HCT116 (cell line): ENCODE measurements at regions not wholly inside any gene's neighbourhood (a gene's known extent, or its start where the extent isn't known, plus 50 kb on each side); places are given as distances from the start of the nearest gene placed in this dataset.
"Not testable (repeated sequence)": the region's sequence is repeated elsewhere in the genome, so short reads cannot be mapped to it uniquely, and the experiment has no call there.

Experiments used
- ATAC-seq: fragments of 200-7000 bp; cut with Tn5 transposase; 2 replicates; pipeline ENCODE4 v1.9.1; 2020; ENCODE audit warnings: mild to moderate bottlenecking, moderate library complexity
- BruUV-seq: library from RNA; stranded (reverse); fragments of 400-500 nt; replicated peaks from 2 replicates; lab custom pipeline; 2021; lab: Mats Ljungman, UMichigan
- CTCF ChIA-PET: fragments of 300-600 bp; sonication (Branson Sonifier 250); formaldehyde crosslinking; loops from one replicate; lab custom pipeline; 2021; ENCODE audit warnings: antibody characterized with exemption; lab: Charles Lee
- POLR2A ChIA-PET: fragments of 300-600, 350-600 bp; sonication (Branson Sonifier 250); formaldehyde crosslinking; loops from one replicate; lab custom pipeline; 2021; ENCODE audit warnings: antibody characterized with exemption; lab: Charles Lee
- RAD21 ChIA-PET, 2 experiments: fragments of 300-600 bp; sonication (Branson Sonifier 250); formaldehyde crosslinking; loops; one replicate each; lab custom pipeline; 2023; ENCODE audit warnings: low total read pairs in 2 of 2; ENCODE audit not compliant: uncharacterized antibody in 2 of 2, unreplicated experiment in 2 of 2, low non-redundant PET in 1 of 2; lab: Charles Lee
- DNase-seq: peaks from one replicate; pipeline ENCODE4 v3.0.0-alpha.2; 2010; ENCODE audit warnings: low read depth, low spot score
- H2AFZ ChIP-seq: fragments of 200-600 bp; shearing (Covaris generic), sonication (generic); 2 replicates; pipeline ENCODE4 v1.6.1; 2017; ENCODE audit warnings: low read depth, mixed run types, mixed read lengths, antibody characterized with exemption, low read length; ENCODE audit not compliant: poor library complexity, severe bottlenecking
- H3K27ac ChIP-seq: 2 replicates; pipeline ENCODE4 v1.5.1; 2012; ENCODE audit warnings: low read depth, low read length
- H3K27me3 ChIP-seq: fragments of 200-600 bp; sonication (generic); 2 replicates; pipeline ENCODE4 v1.6.1; 2016; ENCODE audit warnings: mixed run types, low read length, mixed read lengths; ENCODE audit not compliant: insufficient read depth
- H3K36me3 ChIP-seq, 2 experiments: fragments of 200-500 bp in 1 of 2; fragments of 200-600 bp in 1 of 2; sonication (Bioruptor generic) in 1 of 2; sonication (generic) in 1 of 2; 2 replicates each; pipeline versions ENCODE4 v1.5.1 to v1.6.1; 2014 to 2016; ENCODE audit warnings: low read length in 2 of 2, inconsistent platforms in 1 of 2, mixed read lengths in 1 of 2, mixed run types in 1 of 2; ENCODE audit not compliant: insufficient read depth in 2 of 2, control insufficient read depth in 1 of 2
- H3K4me1 ChIP-seq, 2 experiments: fragments of 200-600 bp in 1 of 2; sonication (generic) in 1 of 2; 2 replicates each; pipeline versions ENCODE4 v1.5.1 to v1.6.1; 2012 to 2017; ENCODE audit warnings: low read length in 2 of 2, inconsistent platforms in 1 of 2, mild to moderate bottlenecking in 1 of 2, mixed read lengths in 1 of 2, mixed run types in 1 of 2, moderate library complexity in 1 of 2; ENCODE audit not compliant: insufficient read depth in 2 of 2, control insufficient read depth in 1 of 2
- H3K4me2 ChIP-seq: fragments of 200-600 bp; sonication (generic); 2 replicates; pipeline ENCODE4 v1.6.1; 2017; ENCODE audit warnings: mixed run types, low read length, mixed read lengths
- H3K4me3 ChIP-seq, 2 experiments: fragments of 200-600 bp in 1 of 2; sonication (generic) in 1 of 2; replicated peaks in 1 of 2; 2 replicates each; pipeline ENCODE4 v1.5.1; 2011 to 2016; ENCODE audit warnings: low read length in 2 of 2, control low read depth in 1 of 2, low read depth in 1 of 2, mild to moderate bottlenecking in 1 of 2, mixed read lengths in 1 of 2, mixed run types in 1 of 2
- H3K79me2 ChIP-seq: fragments of 200-600 bp; sonication (generic); 2 replicates; pipeline ENCODE4 v1.6.1; 2017; ENCODE audit warnings: mild to moderate bottlenecking, mixed run types, low read length, moderate library complexity, mixed read lengths; ENCODE audit not compliant: insufficient read depth
- H3K9ac ChIP-seq: fragments of 200-600 bp; sonication (generic); 2 replicates; pipeline ENCODE4 v1.6.1; 2016; ENCODE audit warnings: low read length, mixed read lengths
- H3K9me2 ChIP-seq: fragments of 200-600 bp; sonication (generic), shearing (Covaris generic); 2 replicates; pipeline ENCODE4 v1.6.1; 2017; ENCODE audit warnings: mixed run types, mild to moderate bottlenecking, moderate library complexity; ENCODE audit not compliant: insufficient read depth
- H3K9me3 ChIP-seq, 2 experiments: fragments of 200-500 bp in 1 of 2; fragments of 200-600 bp in 1 of 2; sonication (Bioruptor generic) in 1 of 2; sonication (generic) in 1 of 2; 2 replicates each; pipeline ENCODE4 v1.6.1; 2014 to 2017; ENCODE audit warnings: low read length in 2 of 2, mixed read lengths in 2 of 2, inconsistent platforms in 1 of 2, low read depth in 1 of 2, mild to moderate bottlenecking in 1 of 2, mixed run types in 1 of 2, moderate library complexity in 1 of 2; ENCODE audit not compliant: control insufficient read depth in 1 of 2, insufficient read depth in 1 of 2
- H4K20me1 ChIP-seq: fragments of 200-600 bp; sonication (generic), shearing (Covaris generic); 2 replicates; pipeline ENCODE4 v1.6.1; 2017; ENCODE audit warnings: mixed run types, mild to moderate bottlenecking, moderate library complexity; ENCODE audit not compliant: insufficient read depth
- CEBPB ChIP-seq: IDR thresholded peaks from 2 replicates; pipeline ENCODE4 v1.6.1; 2012; ENCODE audit warnings: low read depth
- EGR1 ChIP-seq: IDR thresholded peaks from 2 replicates; pipeline ENCODE4 v1.6.1; 2012; ENCODE audit warnings: low read depth
- ELF1 ChIP-seq: IDR thresholded peaks from 2 replicates; pipeline ENCODE4 v1.6.1; 2012; ENCODE audit warnings: low read depth, borderline replicate concordance
- EZH2 ChIP-seq: fragments of 200-600 bp; sonication (generic); IDR thresholded peaks from 2 replicates; pipeline ENCODE4 v1.6.1; 2017; ENCODE audit warnings: antibody characterized with exemption, mixed run types
- EZH2phosphoT487 ChIP-seq: fragments of 200-600 bp; IDR thresholded peaks from 2 replicates; pipeline ENCODE4 v1.6.1; 2018; ENCODE audit warnings: antibody characterized with exemption, borderline replicate concordance
- FOSL1 ChIP-seq: IDR thresholded peaks from 2 replicates; pipeline ENCODE4 v1.6.1; 2012; ENCODE audit warnings: low read depth
- POLR2AphosphoS5 ChIP-seq: IDR thresholded peaks from 2 replicates; pipeline ENCODE4 v1.6.1; 2011; ENCODE audit warnings: mild to moderate bottlenecking, low read depth, low read length, moderate library complexity
- RAD21 ChIP-seq: IDR thresholded peaks from 2 replicates; pipeline ENCODE4 v1.6.1; 2012; ENCODE audit warnings: low read depth, mild to moderate bottlenecking
- TCF7L2 ChIP-seq: IDR thresholded peaks from 2 replicates; pipeline ENCODE4 v1.7.0; 2011; ENCODE audit warnings: borderline replicate concordance, inconsistent platforms; ENCODE audit not compliant: insufficient read depth, insufficient read length; ENCODE audit errors: extremely low read depth
- YY1 ChIP-seq: IDR thresholded peaks from 2 replicates; pipeline ENCODE4 v1.6.1; 2011; ENCODE audit warnings: low read length, low read depth, moderate library complexity, mild to moderate bottlenecking; ENCODE audit not compliant: insufficient replicate concordance; ENCODE audit errors: extremely low read depth
- ZFX ChIP-seq: fragments of 450-650 bp; IDR thresholded peaks from 2 replicates; pipeline ENCODE4 v1.6.1; 2017
- ZNF274 ChIP-seq: fragments of 200-500 bp; sonication (Bioruptor generic); IDR thresholded peaks from 2 replicates; pipeline ENCODE4 v1.6.1; 2014; ENCODE audit warnings: mild to moderate bottlenecking, low read depth, low read length, inconsistent platforms
- intact Hi-C: fragments of 100-400 bp; cut with micrococcal nuclease; formaldehyde crosslinking; loops from 2 replicates; pipeline ENCODE4 v1.10.0; 2022
- TF ChIP-seq, protein P1 (sequence below): IDR thresholded peaks from 2 replicates; pipeline ENCODE4 v1.6.1; 2012; ENCODE audit warnings: low read depth
- TF ChIP-seq, protein P2 (sequence below), 3 experiments: fragments of 200-600 bp in 1 of 3; sonication (generic) in 1 of 3; IDR thresholded peaks in 2 of 3; conservative IDR thresholded peaks in 1 of 3; 2 replicates each; pipeline ENCODE4 v1.5.1; 2012 to 2017; ENCODE audit warnings: low read depth in 2 of 3, low read length in 2 of 3, antibody characterized with exemption in 1 of 3, borderline replicate concordance in 1 of 3, control low read depth in 1 of 3, mild to moderate bottlenecking in 1 of 3, mixed read lengths in 1 of 3, mixed run types in 1 of 3, moderate library complexity in 1 of 3; ENCODE audit not compliant: insufficient read depth in 1 of 3

DNA sequence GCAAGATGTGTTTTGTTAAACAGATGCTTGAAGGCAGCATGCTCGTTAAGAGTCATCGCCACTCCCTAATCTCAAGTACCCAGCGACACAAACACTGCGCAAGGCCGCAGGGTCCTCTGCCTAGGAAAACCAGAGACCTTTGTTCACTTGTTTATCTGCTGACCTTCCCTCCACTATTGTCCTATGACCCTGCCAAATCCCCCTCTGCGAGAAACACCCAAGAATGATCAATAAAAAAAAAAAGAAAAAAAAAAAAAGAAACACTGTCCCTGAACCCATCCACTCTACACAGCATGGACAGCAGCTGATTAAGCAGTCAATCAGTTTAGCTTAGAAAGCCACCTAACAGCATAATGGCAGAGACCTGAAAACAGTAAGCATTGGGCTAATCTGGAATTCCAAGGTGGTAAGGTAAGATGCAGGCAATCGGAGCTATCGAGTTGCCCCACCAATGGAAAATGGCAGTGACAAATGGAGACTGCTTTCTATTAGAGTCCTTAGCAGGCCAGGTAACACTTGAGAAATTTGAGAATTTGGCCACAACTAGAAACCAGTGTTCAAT is 89.9 kb upstream of the FOXN3 start:
- H4K20me1 ChIP-seq, H3K36me3 ChIP-seq, H3K9me2 ChIP-seq, intact Hi-C loops, H3K79me2 ChIP-seq, BruUV-seq, CTCF ChIA-PET, H3K9me3 ChIP-seq, H3K27me3 ChIP-seq, POLR2A ChIA-PET, RAD21 ChIA-PET: not testable (repeated sequence)
- TF ChIP-seq YY1: peak; percentile 5
- Histone ChIP-seq H3K9ac (peak overlapping the region; percentile 22; the same call in 1 of the 2 replicates), H3K4me2 (peak overlapping the region; percentile 63), H3K27ac (peak overlapping the region; percentile 3; the same call in 1 of the 2 replicates), H3K4me1 (peaks cover 18 to 31% of the 10 kb centered on the region in 2 experiments), H3K4me3 (peak overlapping the region in 1 of 2 experiments; percentile 22; a peak in 1 of 4 replicates), H2AFZ (peak overlapping the region; percentile 20)
- peak; percentile 62 for ATAC-seq
- peak; percentile 46 for DNase-seq

- ChIA-PET RAD21 (no interaction called here), CTCF (no interaction called here), POLR2A (no interaction called here)
- Histone ChIP-seq H3K4me1 (peaks cover 18 to 23% of the 10 kb centered on the region in 2 experiments), H2AFZ (no peak overlapping the region), H3K9me2 (no peaks in the 10 kb centered on the region), H3K27me3 (no peaks in the 10 kb centered on the region), H3K4me3 (no peak overlapping the region), H3K9ac (no peak overlapping the region), H3K27ac (no peak overlapping the region), H3K79me2 (no peaks in the 10 kb centered on the region), H3K36me3 (no peaks in the 10 kb centered on the region), H3K4me2 (no peak overlapping the region), H4K20me1 (no peaks in the 10 kb centered on the region), H3K9me3 (no peaks in the 10 kb centered on the region)
- no TSS peak for BruUV-seq
- DNase-seq (no peak), ATAC-seq (no peak)
- intact Hi-C loops: no loop called here
- no peak for TF ChIP-seq EZH2phosphoT487
- TF ChIP-seq FOSL1: no peak
- no peak for TF ChIP-seq ZNF274
- TF ChIP-seq POLR2AphosphoS5: no peak
- TF ChIP-seq, protein P1, sequence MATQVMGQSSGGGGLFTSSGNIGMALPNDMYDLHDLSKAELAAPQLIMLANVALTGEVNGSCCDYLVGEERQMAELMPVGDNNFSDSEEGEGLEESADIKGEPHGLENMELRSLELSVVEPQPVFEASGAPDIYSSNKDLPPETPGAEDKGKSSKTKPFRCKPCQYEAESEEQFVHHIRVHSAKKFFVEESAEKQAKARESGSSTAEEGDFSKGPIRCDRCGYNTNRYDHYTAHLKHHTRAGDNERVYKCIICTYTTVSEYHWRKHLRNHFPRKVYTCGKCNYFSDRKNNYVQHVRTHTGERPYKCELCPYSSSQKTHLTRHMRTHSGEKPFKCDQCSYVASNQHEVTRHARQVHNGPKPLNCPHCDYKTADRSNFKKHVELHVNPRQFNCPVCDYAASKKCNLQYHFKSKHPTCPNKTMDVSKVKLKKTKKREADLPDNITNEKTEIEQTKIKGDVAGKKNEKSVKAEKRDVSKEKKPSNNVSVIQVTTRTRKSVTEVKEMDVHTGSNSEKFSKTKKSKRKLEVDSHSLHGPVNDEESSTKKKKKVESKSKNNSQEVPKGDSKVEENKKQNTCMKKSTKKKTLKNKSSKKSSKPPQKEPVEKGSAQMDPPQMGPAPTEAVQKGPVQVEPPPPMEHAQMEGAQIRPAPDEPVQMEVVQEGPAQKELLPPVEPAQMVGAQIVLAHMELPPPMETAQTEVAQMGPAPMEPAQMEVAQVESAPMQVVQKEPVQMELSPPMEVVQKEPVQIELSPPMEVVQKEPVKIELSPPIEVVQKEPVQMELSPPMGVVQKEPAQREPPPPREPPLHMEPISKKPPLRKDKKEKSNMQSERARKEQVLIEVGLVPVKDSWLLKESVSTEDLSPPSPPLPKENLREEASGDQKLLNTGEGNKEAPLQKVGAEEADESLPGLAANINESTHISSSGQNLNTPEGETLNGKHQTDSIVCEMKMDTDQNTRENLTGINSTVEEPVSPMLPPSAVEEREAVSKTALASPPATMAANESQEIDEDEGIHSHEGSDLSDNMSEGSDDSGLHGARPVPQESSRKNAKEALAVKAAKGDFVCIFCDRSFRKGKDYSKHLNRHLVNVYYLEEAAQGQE: no peak
- TF ChIP-seq EZH2: no peak
- no peak for TF ChIP-seq RAD21
- no peak for TF ChIP-seq ELF1
- TF ChIP-seq EGR1: no peak
- TF ChIP-seq CEBPB: no peak
- TF ChIP-seq, protein P2, sequence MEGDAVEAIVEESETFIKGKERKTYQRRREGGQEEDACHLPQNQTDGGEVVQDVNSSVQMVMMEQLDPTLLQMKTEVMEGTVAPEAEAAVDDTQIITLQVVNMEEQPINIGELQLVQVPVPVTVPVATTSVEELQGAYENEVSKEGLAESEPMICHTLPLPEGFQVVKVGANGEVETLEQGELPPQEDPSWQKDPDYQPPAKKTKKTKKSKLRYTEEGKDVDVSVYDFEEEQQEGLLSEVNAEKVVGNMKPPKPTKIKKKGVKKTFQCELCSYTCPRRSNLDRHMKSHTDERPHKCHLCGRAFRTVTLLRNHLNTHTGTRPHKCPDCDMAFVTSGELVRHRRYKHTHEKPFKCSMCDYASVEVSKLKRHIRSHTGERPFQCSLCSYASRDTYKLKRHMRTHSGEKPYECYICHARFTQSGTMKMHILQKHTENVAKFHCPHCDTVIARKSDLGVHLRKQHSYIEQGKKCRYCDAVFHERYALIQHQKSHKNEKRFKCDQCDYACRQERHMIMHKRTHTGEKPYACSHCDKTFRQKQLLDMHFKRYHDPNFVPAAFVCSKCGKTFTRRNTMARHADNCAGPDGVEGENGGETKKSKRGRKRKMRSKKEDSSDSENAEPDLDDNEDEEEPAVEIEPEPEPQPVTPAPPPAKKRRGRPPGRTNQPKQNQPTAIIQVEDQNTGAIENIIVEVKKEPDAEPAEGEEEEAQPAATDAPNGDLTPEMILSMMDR (IDR thresholded peaks at IDR 0.05 in 2 of 3, conservative IDR thresholded peaks at IDR 0.05 in 1 of 3; ENCODE audit: borderline replicate concordance in 1 of 3, insufficient read depth in 1 of 3, low read depth in 2 of 3, low read length in 2 of 3): no peak
- TF ChIP-seq ZFX: no peak
- no peak for TF ChIP-seq TCF7L2
Measured at GRCh38 chr14:89504602-89505313, 87.7 kb upstream of the FOXN3 start.
